ENCODE measurements at regions not wholly inside any gene's neighbourhood (a gene's known extent, or its start where the extent isn't known, plus 50 kb on each side); places are given as distances from the start of the nearest gene placed in this dataset.

DNA sequence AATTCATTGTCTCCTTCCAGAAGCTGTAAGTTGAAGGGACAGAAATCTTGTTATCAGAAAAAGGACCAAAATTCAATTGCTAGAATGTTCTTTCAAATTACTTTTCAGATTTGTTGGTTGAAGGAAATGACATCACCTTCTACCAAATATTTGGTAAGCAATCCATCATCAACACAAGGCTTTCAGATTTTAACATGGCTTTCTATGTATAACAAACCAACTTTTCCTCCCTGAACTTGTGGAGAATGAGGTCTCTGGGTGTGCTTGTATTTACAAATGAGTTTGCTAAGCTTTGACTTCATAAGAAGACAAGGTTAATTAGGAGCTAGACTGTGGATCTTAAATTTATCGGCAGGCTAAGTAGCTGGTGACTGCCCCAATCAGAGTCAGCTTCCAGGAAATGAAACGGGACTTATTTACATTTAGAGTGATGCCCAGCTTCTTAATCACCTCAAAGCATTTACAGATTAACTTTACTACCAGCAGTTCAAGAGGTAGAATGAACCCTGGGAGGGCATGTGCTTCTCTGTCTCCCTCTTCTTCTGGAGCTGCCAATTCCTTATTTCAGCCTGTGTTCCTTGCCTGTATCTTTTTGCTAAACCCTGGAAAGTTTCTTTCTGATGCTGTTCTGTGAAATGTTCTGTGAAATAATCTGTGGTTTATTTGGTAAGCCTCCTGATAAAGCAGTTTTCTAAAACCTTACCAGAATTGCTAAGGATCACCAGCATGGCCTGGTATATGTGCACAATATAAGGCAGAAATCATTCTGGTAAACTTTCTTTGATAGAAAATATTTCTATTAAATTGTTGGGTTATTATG lies 248.8 kb upstream of the FZD8 start:
- 87% methylated on average over 2 of the region's 2 CpGs for WGBS (ENCODE audit: insufficient coverage)
- no peak for ATAC-seq
- H3K27me3 Mint-ChIP-seq (ENCODE audit: low read depth in 2 of 2), result peaks cover 0 to 2% of the 10 kb centered on the region in 2 donors
- H3K36me3 Mint-ChIP-seq, result no peaks in the 10 kb centered on the region
- Histone ChIP-seq H3K27ac (ENCODE audit: low read length) (no peak overlapping the region), H3K4me1 (ENCODE audit: control insufficient read depth, insufficient read depth, low read length) (no peaks in the 10 kb centered on the region), H3K4me3 (ENCODE audit: low read length) (no peak overlapping the region), H3K9me3 (ENCODE audit: control insufficient read depth, insufficient read depth, low read length) (no peaks in the 10 kb centered on the region), H3K27me3 (ENCODE audit: control insufficient read depth, insufficient read depth, low read length) (no peaks in the 10 kb centered on the region), H3K36me3 (ENCODE audit: control insufficient read depth, insufficient read depth, low read length) (no peaks in the 10 kb centered on the region)
- intact Hi-C loops (cut with micrococcal nuclease), result no loop called here
- DNase-seq, result no peak
- TF ChIP-seq, protein P1, sequence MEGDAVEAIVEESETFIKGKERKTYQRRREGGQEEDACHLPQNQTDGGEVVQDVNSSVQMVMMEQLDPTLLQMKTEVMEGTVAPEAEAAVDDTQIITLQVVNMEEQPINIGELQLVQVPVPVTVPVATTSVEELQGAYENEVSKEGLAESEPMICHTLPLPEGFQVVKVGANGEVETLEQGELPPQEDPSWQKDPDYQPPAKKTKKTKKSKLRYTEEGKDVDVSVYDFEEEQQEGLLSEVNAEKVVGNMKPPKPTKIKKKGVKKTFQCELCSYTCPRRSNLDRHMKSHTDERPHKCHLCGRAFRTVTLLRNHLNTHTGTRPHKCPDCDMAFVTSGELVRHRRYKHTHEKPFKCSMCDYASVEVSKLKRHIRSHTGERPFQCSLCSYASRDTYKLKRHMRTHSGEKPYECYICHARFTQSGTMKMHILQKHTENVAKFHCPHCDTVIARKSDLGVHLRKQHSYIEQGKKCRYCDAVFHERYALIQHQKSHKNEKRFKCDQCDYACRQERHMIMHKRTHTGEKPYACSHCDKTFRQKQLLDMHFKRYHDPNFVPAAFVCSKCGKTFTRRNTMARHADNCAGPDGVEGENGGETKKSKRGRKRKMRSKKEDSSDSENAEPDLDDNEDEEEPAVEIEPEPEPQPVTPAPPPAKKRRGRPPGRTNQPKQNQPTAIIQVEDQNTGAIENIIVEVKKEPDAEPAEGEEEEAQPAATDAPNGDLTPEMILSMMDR (IDR thresholded peaks at IDR 0.05), result no peak
- no peak overlapping the region for H3K27ac Mint-ChIP-seq
- no peaks in the 10 kb centered on the region for H3K4me1 Mint-ChIP-seq
- peaks cover 0 to 6% of the 10 kb centered on the region in 2 donors for H3K9me3 Mint-ChIP-seq
- no peak overlapping the region for H3K4me3 Mint-ChIP-seq

DNA sequence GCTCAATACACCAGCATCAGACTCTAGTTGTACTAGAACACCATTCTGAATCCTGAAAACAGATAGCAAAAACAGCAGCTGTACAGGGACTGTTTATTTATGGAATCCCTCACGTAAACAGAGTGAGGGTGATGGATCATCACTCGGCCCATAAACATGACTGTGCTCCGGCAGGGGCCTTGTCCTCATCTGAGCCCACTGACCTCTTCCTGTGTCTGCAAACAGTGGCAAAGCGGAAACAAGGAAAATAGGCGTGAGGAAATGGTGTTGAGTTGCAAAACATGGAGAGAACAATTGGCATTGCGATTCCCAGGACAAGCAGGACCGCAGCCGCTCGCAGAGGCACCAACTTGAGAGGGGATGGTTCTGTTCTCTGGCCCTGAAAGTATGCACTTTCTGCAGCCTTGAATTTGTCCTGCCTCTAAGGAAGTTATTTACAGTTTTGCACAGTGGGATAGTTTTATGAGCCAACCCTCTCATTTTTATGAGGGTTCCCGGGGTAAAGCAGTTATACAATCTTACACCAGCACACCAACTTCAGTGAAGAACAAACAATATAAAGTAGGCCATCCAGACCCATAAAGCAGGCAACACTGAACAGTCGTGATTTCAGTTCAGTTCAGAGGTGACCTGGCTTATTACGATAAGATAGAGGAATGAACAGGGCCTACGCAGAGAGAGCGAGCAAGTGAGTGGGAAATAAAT lies 248.0 kb upstream of the FZD8 start:
- H3K9me3 ChIP-seq (ENCODE audit: control insufficient read depth, insufficient read depth, low read length), result no peaks in the 10 kb centered on the region
- no peaks in the 10 kb centered on the region for H3K27me3 ChIP-seq (ENCODE audit: control insufficient read depth, insufficient read depth, low read length)
- 86% methylated on average over 14 of the region's 14 CpGs for WGBS (ENCODE audit: insufficient coverage)
- DNase-seq (no peak), ATAC-seq (no peak)
- H3K4me1 ChIP-seq (ENCODE audit: control insufficient read depth, insufficient read depth, low read length), result no peaks in the 10 kb centered on the region
- intact Hi-C loops (cut with micrococcal nuclease), result no loop called here
- TF ChIP-seq, protein P1 (IDR thresholded peaks at IDR 0.05), result no peak
- H3K27ac ChIP-seq (ENCODE audit: low read length), result no peak overlapping the region
- H3K36me3 ChIP-seq (ENCODE audit: control insufficient read depth, insufficient read depth, low read length), result no peaks in the 10 kb centered on the region
- Mint-ChIP-seq H3K27ac (no peak overlapping the region), H3K36me3 (no peaks in the 10 kb centered on the region), H3K4me3 (no peak overlapping the region), H3K27me3 (ENCODE audit: low read depth in 2 of 2) (peaks cover 0 to 2% of the 10 kb centered on the region in 2 donors), H3K4me1 (no peaks in the 10 kb centered on the region), H3K9me3 (peaks cover 0 to 6% of the 10 kb centered on the region in 2 donors)
- no peak overlapping the region for H3K4me3 ChIP-seq (ENCODE audit: low read length)

DNA sequence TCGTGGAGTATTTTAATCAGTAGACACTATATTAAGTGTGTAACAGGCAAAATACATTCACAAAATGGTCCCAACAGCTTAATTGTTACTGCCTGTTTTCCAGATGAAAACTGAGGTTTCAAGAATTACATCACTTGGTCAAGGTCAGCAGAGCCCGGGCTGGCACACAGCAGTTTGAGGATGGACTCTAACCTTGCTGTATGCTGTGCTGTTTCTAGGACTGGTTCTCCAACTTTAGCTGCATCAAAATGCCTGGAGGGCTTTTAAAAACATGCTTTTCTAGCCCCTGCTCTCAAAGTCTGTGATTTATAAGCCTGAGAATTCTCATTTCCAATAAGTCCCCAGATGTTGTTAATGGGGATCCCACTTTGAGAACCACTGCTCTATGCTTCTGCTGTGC lies 247.1 kb upstream of the FZD8 start:
- intact Hi-C loops (cut with micrococcal nuclease), result no loop called here
- H3K27ac Mint-ChIP-seq, result no peak overlapping the region
- H3K27me3 Mint-ChIP-seq (ENCODE audit: low read depth in 2 of 2), result peaks cover 0 to 2% of the 10 kb centered on the region in 2 donors

More for the DNA sequence above, 247.1 kb upstream of the FZD8 start:
- Histone ChIP-seq H3K4me1 (ENCODE audit: control insufficient read depth, insufficient read depth, low read length) (no peaks in the 10 kb centered on the region), H3K4me3 (ENCODE audit: low read length) (no peak overlapping the region), H3K27me3 (ENCODE audit: control insufficient read depth, insufficient read depth, low read length) (no peaks in the 10 kb centered on the region), H3K36me3 (ENCODE audit: control insufficient read depth, insufficient read depth, low read length) (no peaks in the 10 kb centered on the region), H3K9me3 (ENCODE audit: control insufficient read depth, insufficient read depth, low read length) (no peaks in the 10 kb centered on the region), H3K27ac (ENCODE audit: low read length) (no peak overlapping the region)
- ATAC-seq (no peak), DNase-seq (no peak)
- peaks cover 0 to 6% of the 10 kb centered on the region in 2 donors for H3K9me3 Mint-ChIP-seq
- WGBS (ENCODE audit: insufficient coverage), result 65% methylated on average over 2 of the region's 2 CpGs
- TF ChIP-seq, protein P1 (IDR thresholded peaks at IDR 0.05), result no peak
- H3K4me3 Mint-ChIP-seq, result no peak overlapping the region
- no peaks in the 10 kb centered on the region for H3K4me1 Mint-ChIP-seq
- no peaks in the 10 kb centered on the region for H3K36me3 Mint-ChIP-seq

Data from natural killer cell (primary cell).